K562 (cell line): ENCODE measurements at regions not wholly inside any gene's neighbourhood (a gene's known extent, or its start where the extent isn't known, plus 50 kb on each side); places are given as distances from the start of the nearest gene placed in this dataset.

Source experiments
- BHLHE40 ChIP-seq: IDR thresholded peaks from 2 replicates; pipeline ENCODE4 v1.6.1; 2011; ENCODE audit warnings: low read length, improper control_type of control experiment
- E2F6 ChIP-seq, 2 experiments: IDR thresholded peaks; 2 replicates each; pipeline ENCODE4 v1.6.1; 2011; ENCODE audit warnings: borderline replicate concordance in 1 of 2, control low read depth in 1 of 2, low read depth in 1 of 2, low read length in 1 of 2, mild to moderate bottlenecking in 1 of 2, mixed read lengths in 1 of 2, moderate library complexity in 1 of 2; ENCODE audit not compliant: insufficient read depth in 1 of 2, insufficient read length in 1 of 2, poor library complexity in 1 of 2, severe bottlenecking in 1 of 2; ENCODE audit errors: extremely low read depth in 1 of 2
- ESRRA ChIP-seq: fragments of 450-650 bp; IDR thresholded peaks from 2 replicates; pipeline ENCODE4 v1.6.1; 2014; ENCODE audit warnings: low read depth, mild to moderate bottlenecking, moderate library complexity, borderline replicate concordance
- POLR2A ChIP-seq: fragments of 450-650 bp; conservative IDR thresholded peaks from 2 replicates; pipeline ENCODE4 v1.6.1; 2016
- RAD21 ChIP-seq, 2 experiments: fragments of 250-450 bp in 1 of 2; fragments of 450-650 bp in 1 of 2; sonication (Bioruptor Pico) in 1 of 2; formaldehyde crosslinking in 1 of 2; IDR thresholded peaks in 1 of 2; conservative IDR thresholded peaks in 1 of 2; 2 replicates each; pipeline versions ENCODE4 v1.4.0 to v1.8.0; 2020 to 2022; ENCODE audit warnings: mild to moderate bottlenecking in 2 of 2, moderate library complexity in 1 of 2
- REST ChIP-seq, 2 experiments: fragments of 450-650 bp; formaldehyde crosslinking in 1 of 2; IDR thresholded peaks; 2 replicates each; pipeline versions ENCODE4 v1.4.0 to v1.6.1; 2014 to 2020; ENCODE audit warnings: mild to moderate bottlenecking in 2 of 2, borderline replicate concordance in 1 of 2, low read depth in 1 of 2
- TAF1 ChIP-seq: IDR thresholded peaks from 2 replicates; pipeline ENCODE4 v1.6.1; 2011; ENCODE audit warnings: mild to moderate bottlenecking, low read length, moderate library complexity; ENCODE audit not compliant: insufficient read depth, control insufficient read depth, severe bottlenecking; ENCODE audit errors: extremely low read depth
- USF2 ChIP-seq: sonication (generic); formaldehyde crosslinking; IDR thresholded peaks from 2 replicates; pipeline ENCODE4 v1.5.0; 2020; ENCODE audit warnings: missing genetic modification reagents
- ZBTB8A ChIP-seq: fragments of 450-650 bp; IDR thresholded peaks from 2 replicates; pipeline ENCODE4 v1.6.1; 2018; ENCODE audit warnings: mild to moderate bottlenecking, moderate library complexity; ENCODE audit not compliant: partially characterized antibody
- TF ChIP-seq, protein P1 (sequence below), 3 experiments: IDR thresholded peaks in 2 of 3; conservative IDR thresholded peaks in 1 of 3; 2 replicates each; pipeline ENCODE4 v1.5.1; 2011 to 2012; ENCODE audit warnings: low read length in 3 of 3, mild to moderate bottlenecking in 3 of 3, control low read depth in 2 of 3, improper control_type of control experiment in 1 of 3, inconsistent platforms in 1 of 3, low read depth in 1 of 3, mixed read lengths in 1 of 3, moderate library complexity in 1 of 3; ENCODE audit not compliant: insufficient read depth in 2 of 3

DNA sequence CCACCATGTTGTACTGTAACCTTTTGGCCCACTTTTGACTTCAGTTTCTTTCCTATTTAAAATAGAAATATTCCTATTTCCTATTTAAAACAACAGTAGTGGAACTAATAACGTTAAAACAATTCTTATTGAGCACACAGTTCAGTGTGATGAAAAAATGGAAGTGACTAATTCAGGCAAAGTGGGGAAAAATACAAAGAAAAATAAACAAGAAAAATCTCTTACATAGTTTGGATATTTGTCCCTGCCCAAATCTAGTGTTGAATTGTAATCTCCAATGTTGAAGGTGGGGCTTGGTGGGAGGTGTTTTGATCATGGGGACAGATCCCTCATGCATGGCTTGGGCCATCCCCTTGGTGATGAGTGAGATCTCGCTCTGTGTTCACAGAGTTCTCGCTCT is 198.1 kb upstream of the CPHXL start:
- TF ChIP-seq REST (IDR thresholded peaks at IDR 0.05; ENCODE audit: borderline replicate concordance) (no peak), REST (CRISPR knock-in tag; IDR thresholded peaks at IDR 0.05; ENCODE audit: low read depth) (no peak), TAF1 (no peak), E2F6 (IDR thresholded peaks at IDR 0.05; ENCODE audit: borderline replicate concordance in 1 of 2, extremely low read depth in 1 of 2, insufficient read depth in 1 of 2, insufficient read length in 1 of 2, low read depth in 1 of 2, low read length in 1 of 2, poor library complexity in 1 of 2, severe bottlenecking in 1 of 2) (no peak), POLR2A (no peak), USF2 (no peak), ZBTB8A (no peak), ESRRA (no peak), BHLHE40 (no peak), RAD21 (CRISPR knock-in tag; conservative IDR thresholded peaks at IDR 0.05 in 1 of 2, IDR thresholded peaks at IDR 0.05 in 1 of 2) (no peak)
- TF ChIP-seq, protein P1, sequence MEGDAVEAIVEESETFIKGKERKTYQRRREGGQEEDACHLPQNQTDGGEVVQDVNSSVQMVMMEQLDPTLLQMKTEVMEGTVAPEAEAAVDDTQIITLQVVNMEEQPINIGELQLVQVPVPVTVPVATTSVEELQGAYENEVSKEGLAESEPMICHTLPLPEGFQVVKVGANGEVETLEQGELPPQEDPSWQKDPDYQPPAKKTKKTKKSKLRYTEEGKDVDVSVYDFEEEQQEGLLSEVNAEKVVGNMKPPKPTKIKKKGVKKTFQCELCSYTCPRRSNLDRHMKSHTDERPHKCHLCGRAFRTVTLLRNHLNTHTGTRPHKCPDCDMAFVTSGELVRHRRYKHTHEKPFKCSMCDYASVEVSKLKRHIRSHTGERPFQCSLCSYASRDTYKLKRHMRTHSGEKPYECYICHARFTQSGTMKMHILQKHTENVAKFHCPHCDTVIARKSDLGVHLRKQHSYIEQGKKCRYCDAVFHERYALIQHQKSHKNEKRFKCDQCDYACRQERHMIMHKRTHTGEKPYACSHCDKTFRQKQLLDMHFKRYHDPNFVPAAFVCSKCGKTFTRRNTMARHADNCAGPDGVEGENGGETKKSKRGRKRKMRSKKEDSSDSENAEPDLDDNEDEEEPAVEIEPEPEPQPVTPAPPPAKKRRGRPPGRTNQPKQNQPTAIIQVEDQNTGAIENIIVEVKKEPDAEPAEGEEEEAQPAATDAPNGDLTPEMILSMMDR (IDR thresholded peaks at IDR 0.05 in 2 of 3, conservative IDR thresholded peaks at IDR 0.05 in 1 of 3; ENCODE audit: insufficient read depth in 2 of 3, low read depth in 1 of 3, low read length in 3 of 3): no peak
